ENCODE measurements at regions not wholly inside any gene's neighbourhood (a gene's known extent, or its start where the extent isn't known, plus 50 kb on each side); places are given as distances from the start of the nearest gene placed in this dataset.

DNA sequence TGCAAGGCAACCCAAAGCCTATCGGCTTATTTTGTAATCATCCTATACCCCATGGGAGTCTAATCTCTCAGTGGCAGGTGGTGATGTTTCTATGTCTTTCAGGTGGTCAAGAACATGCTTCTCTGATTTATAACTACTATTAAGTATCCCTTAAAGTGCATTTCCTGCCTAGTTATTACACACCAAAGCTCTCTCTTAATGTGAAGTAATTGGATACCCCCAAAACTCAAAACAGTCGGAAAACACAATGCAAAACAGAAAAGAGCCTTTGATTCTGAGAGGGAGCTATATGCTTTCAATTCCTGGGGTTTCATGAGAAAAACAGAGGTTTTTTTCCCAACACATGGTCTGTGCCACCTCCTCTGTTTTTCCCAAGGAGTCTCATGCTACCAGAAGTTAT lies 416.4 kb downstream of the CSNK1G3 start:
- no peak for DNase-seq
- H3K36me3 ChIP-seq (replicated peaks in 1 of 2; ENCODE audit: control insufficient read depth in 1 of 2, insufficient read depth in 2 of 2, low read length in 1 of 2), result no peaks in the 10 kb centered on the region
- H3F3A ChIP-seq (replicated peaks; ENCODE audit: insufficient read depth), result no peaks in the 10 kb centered on the region
- CTCF ChIA-PET, result interaction anchor here (1.3 kb wide), 1 partner anchor 18 kb away, joined by 3 read pairs; no protein-coding TSS in a partner anchor
- no peak overlapping the region for H3K4me2 ChIP-seq
- no peak overlapping the region for H3K9ac ChIP-seq
- no peak for TF ChIP-seq SIN3A (IDR thresholded peaks at IDR 0.05; ENCODE audit: borderline replicate concordance, low read depth, low read length)
- no peak for TF ChIP-seq POLR2AphosphoS5 (IDR thresholded peaks at IDR 0.05; ENCODE audit: low read depth, low read length)
- no peak for TF ChIP-seq MXI1 (IDR thresholded peaks at IDR 0.05; ENCODE audit: low read depth, low read length)
- TF ChIP-seq, protein P1, sequence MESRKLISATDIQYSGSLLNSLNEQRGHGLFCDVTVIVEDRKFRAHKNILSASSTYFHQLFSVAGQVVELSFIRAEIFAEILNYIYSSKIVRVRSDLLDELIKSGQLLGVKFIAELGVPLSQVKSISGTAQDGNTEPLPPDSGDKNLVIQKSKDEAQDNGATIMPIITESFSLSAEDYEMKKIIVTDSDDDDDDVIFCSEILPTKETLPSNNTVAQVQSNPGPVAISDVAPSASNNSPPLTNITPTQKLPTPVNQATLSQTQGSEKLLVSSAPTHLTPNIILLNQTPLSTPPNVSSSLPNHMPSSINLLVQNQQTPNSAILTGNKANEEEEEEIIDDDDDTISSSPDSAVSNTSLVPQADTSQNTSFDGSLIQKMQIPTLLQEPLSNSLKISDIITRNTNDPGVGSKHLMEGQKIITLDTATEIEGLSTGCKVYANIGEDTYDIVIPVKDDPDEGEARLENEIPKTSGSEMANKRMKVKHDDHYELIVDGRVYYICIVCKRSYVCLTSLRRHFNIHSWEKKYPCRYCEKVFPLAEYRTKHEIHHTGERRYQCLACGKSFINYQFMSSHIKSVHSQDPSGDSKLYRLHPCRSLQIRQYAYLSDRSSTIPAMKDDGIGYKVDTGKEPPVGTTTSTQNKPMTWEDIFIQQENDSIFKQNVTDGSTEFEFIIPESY (IDR thresholded peaks at IDR 0.05; ENCODE audit: borderline replicate concordance, low read depth), result no peak
- no peak for TF ChIP-seq RCOR1 (IDR thresholded peaks at IDR 0.05; ENCODE audit: low read length)
- no peak for TF ChIP-seq MEF2A (IDR thresholded peaks at IDR 0.05; ENCODE audit: borderline replicate concordance, low read depth)
- TF ChIP-seq TEAD4 (IDR thresholded peaks at IDR 0.05; ENCODE audit: borderline replicate concordance, insufficient read depth), result no peak
- no peak for TF ChIP-seq CHD2 (IDR thresholded peaks at IDR 0.05; ENCODE audit: low read length, partially characterized antibody)
- TF ChIP-seq NFIC (IDR thresholded peaks at IDR 0.05; ENCODE audit: borderline replicate concordance), result no peak
- TF ChIP-seq, protein P2, sequence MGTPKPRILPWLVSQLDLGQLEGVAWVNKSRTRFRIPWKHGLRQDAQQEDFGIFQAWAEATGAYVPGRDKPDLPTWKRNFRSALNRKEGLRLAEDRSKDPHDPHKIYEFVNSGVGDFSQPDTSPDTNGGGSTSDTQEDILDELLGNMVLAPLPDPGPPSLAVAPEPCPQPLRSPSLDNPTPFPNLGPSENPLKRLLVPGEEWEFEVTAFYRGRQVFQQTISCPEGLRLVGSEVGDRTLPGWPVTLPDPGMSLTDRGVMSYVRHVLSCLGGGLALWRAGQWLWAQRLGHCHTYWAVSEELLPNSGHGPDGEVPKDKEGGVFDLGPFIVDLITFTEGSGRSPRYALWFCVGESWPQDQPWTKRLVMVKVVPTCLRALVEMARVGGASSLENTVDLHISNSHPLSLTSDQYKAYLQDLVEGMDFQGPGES (IDR thresholded peaks at IDR 0.05; ENCODE audit: low read depth, low read length), result no peak
- no peak for TF ChIP-seq GATA2 (CRISPR knock-in tag; IDR thresholded peaks at IDR 0.05)
- TF ChIP-seq, protein P3, sequence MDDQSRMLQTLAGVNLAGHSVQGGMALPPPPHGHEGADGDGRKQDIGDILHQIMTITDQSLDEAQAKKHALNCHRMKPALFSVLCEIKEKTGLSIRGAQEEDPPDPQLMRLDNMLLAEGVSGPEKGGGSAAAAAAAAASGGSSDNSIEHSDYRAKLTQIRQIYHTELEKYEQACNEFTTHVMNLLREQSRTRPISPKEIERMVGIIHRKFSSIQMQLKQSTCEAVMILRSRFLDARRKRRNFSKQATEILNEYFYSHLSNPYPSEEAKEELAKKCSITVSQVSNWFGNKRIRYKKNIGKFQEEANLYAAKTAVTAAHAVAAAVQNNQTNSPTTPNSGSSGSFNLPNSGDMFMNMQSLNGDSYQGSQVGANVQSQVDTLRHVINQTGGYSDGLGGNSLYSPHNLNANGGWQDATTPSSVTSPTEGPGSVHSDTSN (IDR thresholded peaks at IDR 0.05), result no peak
- TF ChIP-seq YY1 (IDR thresholded peaks at IDR 0.05; ENCODE audit: low read depth), result no peak
- no peak for TF ChIP-seq FOXM1 (IDR thresholded peaks at IDR 0.05; ENCODE audit: low read depth)
- TF ChIP-seq JUND (IDR thresholded peaks at IDR 0.05), result no peak
- TF ChIP-seq, protein P4, sequence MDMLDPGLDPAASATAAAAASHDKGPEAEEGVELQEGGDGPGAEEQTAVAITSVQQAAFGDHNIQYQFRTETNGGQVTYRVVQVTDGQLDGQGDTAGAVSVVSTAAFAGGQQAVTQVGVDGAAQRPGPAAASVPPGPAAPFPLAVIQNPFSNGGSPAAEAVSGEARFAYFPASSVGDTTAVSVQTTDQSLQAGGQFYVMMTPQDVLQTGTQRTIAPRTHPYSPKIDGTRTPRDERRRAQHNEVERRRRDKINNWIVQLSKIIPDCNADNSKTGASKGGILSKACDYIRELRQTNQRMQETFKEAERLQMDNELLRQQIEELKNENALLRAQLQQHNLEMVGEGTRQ (IDR thresholded peaks at IDR 0.05; ENCODE audit: borderline replicate concordance, low read depth, low read length), result no peak
- TF ChIP-seq EZH2phosphoT487 (IDR thresholded peaks at IDR 0.05; ENCODE audit: borderline replicate concordance, low read depth), result no peak
- TF ChIP-seq RAD21 (IDR thresholded peaks at IDR 0.05; ENCODE audit: low read length), result no peak
- no peak overlapping the region for H3K27ac ChIP-seq (ENCODE audit: low read depth in 2 of 2, low read length in 1 of 2)
- POLR2A ChIA-PET, result no interaction called here
- 88% methylated on average over 2 of the region's 2 CpGs for WGBS (ENCODE audit: low lambda C conversion rate)
- H2AFZ ChIP-seq (ENCODE audit: low read depth), result no peak overlapping the region
- no peaks in the 10 kb centered on the region for H3K9me2 ChIP-seq
- H4K20me1 ChIP-seq (ENCODE audit: insufficient read depth), result no peaks in the 10 kb centered on the region
- no peaks in the 10 kb centered on the region for H3K79me2 ChIP-seq (ENCODE audit: insufficient read depth)
- no peaks in the 10 kb centered on the region for H3K27me3 ChIP-seq (ENCODE audit: insufficient read depth)
- no peaks in the 10 kb centered on the region for H3K9me3 ChIP-seq
- no peak overlapping the region for H3K4me3 ChIP-seq (ENCODE audit: low read depth in 2 of 2, low read length in 1 of 2)
- H3K4me1 ChIP-seq (ENCODE audit: control insufficient read depth in 1 of 2, insufficient read depth in 2 of 2, low read depth in 1 of 2, low read length in 1 of 2), result no peaks in the 10 kb centered on the region

Measured in SK-N-SH (cell line).